ENCODE measurements at regions not wholly inside any gene's neighbourhood (a gene's known extent, or its start where the extent isn't known, plus 50 kb on each side); places are given as distances from the start of the nearest gene placed in this dataset.

GRCh38 chr3:13173186-13173585, 100.0 kb upstream of the IQSEC1 start:
- no peak for DNase-seq (ENCODE audit: low read depth in 2 of 2)

- no peak for DNase-seq (ENCODE audit: low read depth in 2 of 2)
Observed at GRCh38 chr3:13172644-13173013, 99.4 kb upstream of the IQSEC1 start.

DNA sequence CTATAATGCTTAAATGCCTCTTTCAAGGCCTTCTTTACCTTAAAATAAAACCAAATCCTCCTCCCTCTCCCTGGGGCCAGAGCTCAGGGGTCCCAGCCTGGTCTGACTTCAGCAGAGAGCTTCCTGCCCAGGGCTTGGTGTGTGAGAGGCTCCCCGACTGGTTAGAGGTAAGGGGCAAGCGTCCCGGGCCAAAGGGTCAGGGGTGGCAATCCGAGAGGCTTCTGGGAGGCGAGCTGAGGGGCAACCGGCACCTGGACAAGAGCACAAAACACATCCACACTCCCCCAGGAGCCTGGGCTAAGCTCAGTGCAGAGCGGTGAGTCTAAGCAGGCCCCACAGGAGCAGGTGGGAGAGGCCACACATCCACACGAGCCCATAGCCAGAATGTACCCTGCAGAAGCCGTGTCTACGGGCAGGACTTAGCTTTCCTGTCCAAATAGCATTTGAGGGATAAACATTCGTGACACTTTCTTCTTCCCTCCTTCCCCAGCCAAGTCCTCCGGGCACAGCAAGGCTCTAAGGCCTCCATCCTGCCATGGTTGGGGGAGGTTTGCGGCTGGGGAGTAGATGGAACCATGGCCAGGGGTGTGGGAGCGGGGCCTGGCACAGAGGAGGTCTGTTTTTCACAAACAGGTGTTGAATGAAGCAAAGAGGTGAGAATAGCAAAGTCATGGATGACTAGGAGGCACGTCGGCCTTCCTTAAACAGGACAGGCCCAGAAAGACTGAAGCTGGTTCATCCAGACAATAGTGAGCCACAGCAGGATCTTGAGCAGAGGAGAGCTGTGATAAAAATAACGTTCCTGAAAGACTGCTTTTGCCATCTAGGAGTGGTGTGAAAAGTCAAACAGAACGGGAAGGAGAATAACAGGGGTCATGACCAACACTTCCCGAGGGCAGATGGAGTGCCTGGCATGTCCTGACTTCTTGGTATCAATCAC, 98.7 kb upstream of the IQSEC1 start:
- no peak for DNase-seq (ENCODE audit: low read depth in 2 of 2)

- DNase-seq (ENCODE audit: low read depth in 2 of 2) = no peak
Observed at GRCh38 chr3:13170317-13170716, 97.1 kb upstream of the IQSEC1 start.

DNA sequence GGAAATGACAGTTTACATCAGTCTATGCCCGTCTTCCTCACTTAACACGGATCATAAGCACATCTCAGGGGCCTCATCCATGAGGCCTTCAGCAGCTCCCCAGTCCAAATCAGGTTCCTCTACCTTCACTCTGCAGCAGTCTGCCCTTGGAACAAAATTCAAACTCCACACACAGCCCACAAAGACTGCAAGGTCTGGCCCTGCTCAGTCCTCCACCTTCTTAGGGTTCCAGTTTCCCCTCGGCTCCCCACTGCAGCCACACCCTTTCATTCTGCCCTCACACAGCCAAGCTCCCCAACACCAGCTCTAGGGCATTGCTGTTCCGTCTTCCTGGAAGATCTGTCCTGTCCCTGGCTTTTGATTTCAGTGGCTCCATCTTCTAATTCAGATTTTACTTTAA, 95.2 kb upstream of the IQSEC1 start:
- DNase-seq (ENCODE audit: low read depth in 2 of 2) = no peak

DNA sequence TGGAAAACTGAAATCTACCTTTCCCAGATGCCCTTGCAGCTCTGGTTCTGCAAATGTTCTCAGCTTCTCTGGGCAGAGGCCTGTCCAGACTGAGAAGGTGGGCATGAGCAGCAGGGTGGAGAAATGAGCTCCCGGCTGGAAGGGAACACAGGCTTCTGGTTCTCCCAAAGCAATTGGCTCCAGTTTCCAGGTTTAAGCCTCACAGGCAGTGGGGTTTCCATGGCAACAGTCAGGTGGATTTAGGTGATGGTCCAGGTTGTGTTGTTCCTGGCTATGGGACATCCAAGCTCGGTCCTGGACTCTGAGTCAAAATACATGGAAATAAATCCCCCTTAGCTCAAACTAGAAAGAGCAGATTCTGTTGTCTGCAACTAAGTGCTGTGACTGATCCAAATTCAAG, 94.6 kb upstream of the IQSEC1 start:
- no peak for DNase-seq (ENCODE audit: low read depth in 2 of 2)

DNA sequence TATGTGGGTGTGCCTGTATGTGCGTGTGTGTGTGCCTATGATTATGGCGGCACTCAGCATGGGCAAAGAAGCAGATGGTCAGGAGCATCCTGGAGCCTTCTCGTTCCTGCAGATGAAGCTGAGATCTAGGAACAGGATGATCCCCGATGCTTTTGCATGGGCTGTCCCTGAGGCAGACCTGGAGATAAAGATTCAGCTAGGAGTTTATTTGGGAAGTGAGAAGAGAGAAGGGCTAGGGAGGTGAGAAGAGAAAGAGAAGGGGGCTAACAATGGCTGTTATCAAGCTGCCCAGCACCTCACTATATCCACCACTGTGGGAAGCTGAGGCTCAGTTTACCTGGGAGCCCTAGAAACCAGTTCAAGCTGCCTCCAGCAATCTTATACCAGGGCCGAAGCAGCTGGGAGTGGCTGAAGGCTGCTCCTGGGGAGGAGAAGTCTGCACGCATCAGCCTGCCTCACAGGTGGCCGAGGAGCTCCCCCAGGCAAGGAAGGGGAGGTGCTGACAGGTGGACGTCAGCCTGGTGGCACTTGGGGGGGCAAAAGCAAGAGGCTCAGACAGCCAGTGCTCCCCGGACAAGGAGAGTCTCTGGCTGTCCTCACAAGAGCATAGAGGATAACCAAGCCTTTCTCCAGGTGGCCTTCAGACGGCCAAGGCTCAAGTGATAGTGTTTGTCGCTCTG, 94.0 kb upstream of the IQSEC1 start:
- no peak for DNase-seq (ENCODE audit: low read depth in 2 of 2)

GRCh38 chr3:13166243-13167063, 93.2 kb upstream of the IQSEC1 start:
- DNase-seq (ENCODE audit: low read depth in 2 of 2) = no peak

- no peak for DNase-seq (ENCODE audit: low read depth in 2 of 2)
Observed at GRCh38 chr3:13165576-13165975, 92.3 kb upstream of the IQSEC1 start.

DNA sequence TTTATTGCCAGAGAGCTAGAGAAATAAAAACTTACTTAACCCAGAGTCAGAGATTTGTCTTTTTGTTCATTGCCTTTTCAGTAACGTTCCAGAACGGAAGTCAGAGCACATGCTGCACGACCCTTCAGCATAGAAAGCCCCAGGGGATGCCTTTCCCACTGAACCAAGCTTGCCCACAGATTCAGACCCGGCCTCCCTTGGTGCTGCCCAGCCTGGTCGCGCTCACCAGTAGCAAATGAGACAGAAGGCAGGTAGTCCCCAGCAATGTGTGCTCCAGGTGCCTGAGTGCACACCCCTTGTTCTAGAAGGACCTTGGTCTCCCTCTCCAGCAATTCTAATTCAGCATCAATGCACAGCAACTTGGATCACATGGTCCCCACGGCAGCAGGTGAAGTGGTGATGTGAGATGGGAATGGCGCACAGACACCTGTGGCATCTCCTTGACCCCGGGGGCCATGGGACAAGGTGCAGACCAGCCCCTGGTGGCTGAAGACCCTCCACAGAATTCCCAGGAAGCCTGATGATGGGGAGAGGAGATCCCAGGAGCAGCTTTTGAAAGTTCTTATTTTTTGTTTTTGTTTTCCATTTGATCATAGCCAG, 91.8 kb upstream of the IQSEC1 start:
- DNase-seq (ENCODE audit: low read depth in 2 of 2) = no peak

- no peak for DNase-seq (ENCODE audit: low read depth in 2 of 2)
Observed at GRCh38 chr3:13163848-13164382, 90.7 kb upstream of the IQSEC1 start.

- no peak for DNase-seq (ENCODE audit: low read depth in 2 of 2)
Observed at GRCh38 chr3:13162549-13163320, 89.5 kb upstream of the IQSEC1 start.

GRCh38 chr3:13161771-13162535, 88.7 kb upstream of the IQSEC1 start:
- no peak for DNase-seq (ENCODE audit: low read depth in 2 of 2)

DNA sequence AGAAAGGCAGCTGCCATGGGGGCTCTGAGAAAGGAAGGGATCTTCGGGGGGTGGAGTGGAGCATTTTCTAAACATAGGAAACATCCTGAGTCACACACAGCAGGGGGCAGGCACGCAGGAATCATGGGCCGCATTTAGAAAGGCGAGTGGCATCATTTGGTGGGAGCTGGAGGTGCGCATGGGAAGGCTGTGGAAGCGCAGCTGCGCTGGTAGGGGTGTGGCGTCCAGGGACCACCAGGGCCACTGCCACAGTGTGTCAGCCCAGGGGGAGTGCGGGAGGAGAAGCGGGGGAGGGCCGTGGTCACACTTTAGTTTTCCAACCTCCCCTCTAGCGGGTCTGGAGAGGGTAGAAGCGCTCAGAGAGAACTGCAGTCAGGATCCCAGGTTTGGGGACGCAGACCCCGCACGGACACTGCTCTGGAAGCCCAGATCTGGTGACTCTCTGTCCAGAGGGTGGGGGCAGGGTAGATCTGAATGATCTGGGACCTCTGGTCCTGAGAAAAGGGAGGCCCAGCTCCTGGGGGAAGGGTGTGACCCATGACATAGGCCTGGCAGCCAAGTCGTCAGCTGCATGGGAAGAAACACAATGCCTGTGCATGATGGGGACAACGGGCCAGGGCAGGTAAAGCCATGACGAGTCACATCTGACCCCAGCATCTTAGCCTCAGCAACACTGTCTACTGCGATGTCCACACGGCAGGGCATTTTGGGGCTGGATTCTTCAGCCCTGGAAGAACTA, 88.0 kb upstream of the IQSEC1 start:
- no peak for DNase-seq (ENCODE audit: low read depth in 2 of 2)

GRCh38 chr3:13160619-13161018, 87.4 kb upstream of the IQSEC1 start:
- DNase-seq (ENCODE audit: low read depth in 2 of 2) = no peak

- DNase-seq (ENCODE audit: low read depth in 2 of 2) = no peak
Observed at GRCh38 chr3:13159890-13160289, 86.7 kb upstream of the IQSEC1 start.

- no peak for DNase-seq (ENCODE audit: low read depth in 2 of 2)
Observed at GRCh38 chr3:13158871-13159270, 85.6 kb upstream of the IQSEC1 start.

DNA sequence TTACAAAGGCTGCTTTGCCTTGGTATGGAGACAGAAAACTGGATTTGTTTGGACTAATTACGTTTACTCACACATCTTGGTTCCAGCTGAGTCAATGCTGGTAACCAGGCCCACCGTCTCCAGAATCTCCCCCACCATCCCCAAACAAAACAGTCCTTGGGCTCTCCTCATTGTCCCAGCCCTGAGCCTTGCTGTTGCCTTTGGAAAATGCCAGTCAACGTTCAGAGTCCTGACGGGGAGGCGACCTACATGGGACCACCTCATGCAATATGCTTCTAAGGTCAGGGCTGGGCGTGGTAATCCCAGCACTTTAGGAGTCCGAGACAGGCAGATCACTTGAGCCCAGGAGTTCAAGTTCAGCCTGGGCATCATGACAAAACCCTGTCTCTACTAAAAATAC, 85.2 kb upstream of the IQSEC1 start:
- no peak for DNase-seq (ENCODE audit: low read depth in 2 of 2)

GRCh38 chr3:13157986-13158385, 84.8 kb upstream of the IQSEC1 start:
- DNase-seq (ENCODE audit: low read depth in 2 of 2) = no peak
